HepG2 (cell line): ENCODE measurements at regions not wholly inside any gene's neighbourhood (a gene's known extent, or its start where the extent isn't known, plus 50 kb on each side); places are given as distances from the start of the nearest gene placed in this dataset.

Source experiments
- ATAC-seq: fragments of 200-7000 bp; cut with Tn5 transposase; 3 replicates; pipeline ENCODE4 v1.9.1; 2020; ENCODE audit warnings: mild to moderate bottlenecking, moderate library complexity
- BruUV-seq: library from RNA; stranded (reverse); fragments of 400-500 nt; replicated peaks from 2 replicates; lab custom pipeline; 2021; lab: Mats Ljungman, UMichigan
- CTCF ChIA-PET: fragments of 300-600 bp; formaldehyde crosslinking; extraction: SDS; loops from one replicate; lab custom pipeline; 2021; ENCODE audit warnings: low total read pairs, inconsistent platforms, low intra/inter-chr PET ratio; lab: Yijun Ruan, JAX
- POLR2A ChIA-PET: fragments of 350-600 bp; sonication (Branson Sonifier 250); formaldehyde crosslinking; loops from one replicate; lab custom pipeline; 2020; ENCODE audit warnings: antibody characterized with exemption, inconsistent platforms; lab: Yijun Ruan, JAX
- DNase-seq: peaks from one replicate; pipeline ENCODE4 v3.0.0-alpha.2; 2015; ENCODE audit warnings: low spot score
- FAIRE-seq: peaks from 3 replicates; lab custom pipeline; 2011; peaks lifted over from hg19 to GRCh38; lab: Jason Lieb, UNC
- H2AFZ ChIP-seq: one replicate; pipeline ENCODE4 v1.6.1; 2011; ENCODE audit warnings: low read length, inconsistent platforms
- H3K27ac ChIP-seq: fragments of 300-600 bp; 3 replicates; pipeline ENCODE4 v1.8.0; 2011; ENCODE audit warnings: mixed run types, mild to moderate bottlenecking, mixed read lengths, low read length, inconsistent platforms; ENCODE audit not compliant: insufficient read depth; ENCODE audit errors: extremely low read length
- H3K27me3 ChIP-seq, 2 experiments: fragments of 200-600 bp in 1 of 2; 2 replicates in 1 of 2; 3 replicates in 1 of 2; pipeline versions ENCODE4 v1.6.0 to v1.8.0; 2011; ENCODE audit warnings: low read length in 2 of 2, mild to moderate bottlenecking in 2 of 2, moderate library complexity in 2 of 2, inconsistent platforms in 1 of 2; ENCODE audit not compliant: insufficient read depth in 2 of 2, control insufficient read depth in 1 of 2
- H3K36me3 ChIP-seq, 2 experiments: fragments of 200-600 bp in 1 of 2; replicated peaks in 1 of 2; 2 replicates in 1 of 2; 3 replicates in 1 of 2; pipeline versions ENCODE4 v1.5.1 to v1.8.0; 2011; ENCODE audit warnings: low read length in 2 of 2, inconsistent platforms in 1 of 2; ENCODE audit not compliant: insufficient read depth in 2 of 2, control insufficient read depth in 1 of 2
- H3K4me1 ChIP-seq: 2 replicates; pipeline ENCODE4 v1.5.1; 2012; ENCODE audit warnings: low read length, inconsistent platforms; ENCODE audit not compliant: insufficient read depth
- H3K4me2 ChIP-seq: 2 replicates; pipeline ENCODE4 v1.6.0; 2011; ENCODE audit warnings: low read depth, low read length, inconsistent platforms
- H3K4me3 ChIP-seq, 3 experiments: fragments of 200-600 bp in 1 of 3; sonication (generic), shearing (Covaris generic) in 1 of 3; replicated peaks in 1 of 3; 2 replicates each; pipeline ENCODE4 v1.5.1; 2011 to 2016; ENCODE audit warnings: low read length in 3 of 3, inconsistent platforms in 2 of 3, low read depth in 2 of 3, mild to moderate bottlenecking in 2 of 3, control low read depth in 1 of 3, mixed read lengths in 1 of 3; ENCODE audit not compliant: insufficient read depth in 1 of 3
- H3K79me2 ChIP-seq: one replicate; pipeline ENCODE4 v1.6.1; 2011; ENCODE audit warnings: low read length, inconsistent platforms; ENCODE audit not compliant: insufficient read depth
- H3K9ac ChIP-seq: 2 replicates; pipeline ENCODE4 v1.6.0; 2011; ENCODE audit warnings: mild to moderate bottlenecking, low read depth, low read length, inconsistent platforms; ENCODE audit not compliant: insufficient read depth
- H3K9me3 ChIP-seq: 2 replicates; pipeline ENCODE4 v1.5.1; 2012; ENCODE audit warnings: mild to moderate bottlenecking, low read length
- H4K20me1 ChIP-seq: 2 replicates; pipeline ENCODE4 v1.6.0; 2011; ENCODE audit warnings: inconsistent platforms, mild to moderate bottlenecking, low read length, moderate library complexity; ENCODE audit not compliant: insufficient read depth
- CHD2 ChIP-seq: IDR thresholded peaks from 2 replicates; pipeline ENCODE4 v1.6.1; 2011; ENCODE audit warnings: low read depth, low read length, improper control_type of control experiment
- ELF1 ChIP-seq: sonication (generic); formaldehyde crosslinking; IDR thresholded peaks from 2 replicates; pipeline ENCODE4 v1.4.0; 2020; ENCODE audit warnings: missing genetic modification reagents
- IRX3 ChIP-seq: sonication (generic); formaldehyde crosslinking; IDR thresholded peaks from 2 replicates; pipeline ENCODE4 v1.8.1; 2023; ENCODE audit warnings: mild to moderate bottlenecking, low read depth, missing genetic modification reagents, borderline replicate concordance
- KLF9 ChIP-seq: IDR thresholded peaks from 2 replicates; pipeline ENCODE4 v1.6.1; 2016; ENCODE audit warnings: low read depth
- NCOR1 ChIP-seq: fragments of 200-600 bp; sonication (generic); IDR thresholded peaks from 2 replicates; pipeline ENCODE4 v1.7.0; 2017; ENCODE audit warnings: antibody characterized with exemption, low read length, borderline replicate concordance
- ZNF296 ChIP-seq: sonication (generic); formaldehyde crosslinking; conservative IDR thresholded peaks from 2 replicates; pipeline ENCODE4 v1.5.0; 2020; ENCODE audit warnings: mild to moderate bottlenecking, missing genetic modification reagents
- ZSCAN22 ChIP-seq: sonication (generic); formaldehyde crosslinking; IDR thresholded peaks from 2 replicates; pipeline ENCODE4 v1.4.0; 2020; ENCODE audit warnings: mild to moderate bottlenecking, missing genetic modification reagents
- WGBS: methylation state at CpG from one replicate; pipeline ENCODE4 v1.1.6; 2017; ENCODE audit warnings: low lambda C conversion rate; 5-methylcytosine and 5-hydroxymethylcytosine counted together
- in situ Hi-C: cut with HindIII; loops from 2 replicates; pipeline ENCODE4 v1.10.0; 2017; ENCODE audit warnings: low pct_unique_long_range_greater_than_20kb; ENCODE audit not compliant: extremely low pct_ligation_motif_present
- intact Hi-C: fragments of 100-400 bp; cut with micrococcal nuclease; formaldehyde crosslinking; loops from one replicate; pipeline ENCODE4 v1.10.0; 2022; ENCODE audit not compliant: unreplicated experiment
- TF ChIP-seq, protein P1 (sequence below): IDR thresholded peaks from 2 replicates; pipeline ENCODE4 v1.6.1; 2016

DNA sequence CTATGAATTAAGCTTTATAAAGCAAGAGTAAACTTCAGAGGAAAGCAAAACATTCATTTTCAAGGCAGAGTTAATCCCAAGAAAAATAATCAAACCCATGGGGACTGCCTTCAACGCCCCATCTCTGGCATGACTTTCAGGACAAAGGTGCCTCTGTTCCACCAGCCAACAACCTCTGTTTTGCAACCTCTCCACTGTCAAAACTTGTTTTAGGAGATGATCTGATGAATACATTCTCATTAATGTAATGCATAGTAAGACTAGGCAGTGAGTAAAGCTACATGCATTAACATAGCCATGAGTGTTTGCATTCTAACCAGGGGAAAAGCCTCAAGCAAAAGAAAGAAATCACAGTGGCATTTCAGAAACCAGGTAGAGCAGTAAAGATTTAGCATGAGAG is 357.0 kb downstream of the FBXO15 start (continued):
- TF ChIP-seq, protein P1, sequence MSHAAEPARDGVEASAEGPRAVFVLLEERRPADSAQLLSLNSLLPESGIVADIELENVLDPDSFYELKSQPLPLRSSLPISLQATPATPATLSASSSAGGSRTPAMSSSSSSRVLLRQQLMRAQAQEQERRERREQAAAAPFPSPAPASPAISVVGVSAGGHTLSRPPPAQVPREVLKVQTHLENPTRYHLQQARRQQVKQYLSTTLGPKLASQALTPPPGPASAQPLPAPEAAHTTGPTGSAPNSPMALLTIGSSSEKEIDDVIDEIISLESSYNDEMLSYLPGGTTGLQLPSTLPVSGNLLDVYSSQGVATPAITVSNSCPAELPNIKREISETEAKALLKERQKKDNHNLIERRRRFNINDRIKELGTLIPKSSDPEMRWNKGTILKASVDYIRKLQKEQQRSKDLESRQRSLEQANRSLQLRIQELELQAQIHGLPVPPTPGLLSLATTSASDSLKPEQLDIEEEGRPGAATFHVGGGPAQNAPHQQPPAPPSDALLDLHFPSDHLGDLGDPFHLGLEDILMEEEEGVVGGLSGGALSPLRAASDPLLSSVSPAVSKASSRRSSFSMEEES (CRISPR knock-in tag): no peak
- TF ChIP-seq ELF1 (no peak), KLF9 (CRISPR knock-in tag) (no peak), ZNF296 (no peak), IRX3 (no peak), CHD2 (no peak)

DNA sequence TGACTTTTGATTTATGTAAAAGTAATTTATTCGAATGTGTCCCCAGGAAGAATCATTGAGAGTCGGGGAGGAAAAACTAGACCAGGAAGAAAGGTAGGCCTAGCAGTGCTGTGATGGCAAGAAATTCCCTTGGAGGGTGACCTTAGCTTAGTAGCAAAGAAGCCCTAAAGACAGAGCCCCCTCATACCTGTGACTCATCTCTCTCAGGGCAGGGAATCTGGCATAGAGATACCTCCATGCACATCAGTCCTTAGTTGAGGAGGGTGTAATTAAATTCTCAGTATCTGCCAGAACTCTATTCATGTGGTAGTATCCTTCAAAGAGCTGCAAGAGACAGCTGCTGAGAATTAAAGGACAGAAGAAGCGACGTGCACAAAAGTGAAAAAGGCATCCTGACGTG is 360.3 kb downstream of the FBXO15 start:
- no peak for ATAC-seq
- no peak for FAIRE-seq
- TF ChIP-seq NCOR1: no peak
- no peak for TF ChIP-seq ZSCAN22 (CRISPR knock-in tag)
- H3K9me3 ChIP-seq: no peaks in the 10 kb centered on the region
- H3K4me3 ChIP-seq: no peak overlapping the region
- H3K4me1 ChIP-seq: no peaks in the 10 kb centered on the region
- H3K27ac ChIP-seq: no peak overlapping the region
- WGBS: 1% methylated on average over 5 of the region's 5 CpGs
- ChIA-PET CTCF (no interaction called here), POLR2A (no interaction called here)
- no peak overlapping the region for H3K9ac ChIP-seq
- peaks cover 0 to 13% of the 10 kb centered on the region in 2 experiments; a peak in 2 of 5 replicates for H3K27me3 ChIP-seq
- in situ Hi-C loops (no loop called here), intact Hi-C loops (no loop called here)
- no peak overlapping the region for H3K4me2 ChIP-seq
- H4K20me1 ChIP-seq: no peaks in the 10 kb centered on the region
- H2AFZ ChIP-seq: no peak overlapping the region
- H3K36me3 ChIP-seq: no peaks in the 10 kb centered on the region
- H3K79me2 ChIP-seq: no peaks in the 10 kb centered on the region
- no TSS peak for BruUV-seq
- no peak for DNase-seq
